NT2/D1 (cell line): ENCODE measurements at regions not wholly inside any gene's neighbourhood (a gene's known extent, or its start where the extent isn't known, plus 50 kb on each side); places are given as distances from the start of the nearest gene placed in this dataset.

Experiments used
- DNase-seq: peaks from one replicate; pipeline ENCODE4 v3.0.0-alpha.2; 2011; ENCODE audit warnings: low read depth, low spot score
- H3K27me3 ChIP-seq: 2 replicates; pipeline ENCODE4 v1.6.0; 2011; ENCODE audit warnings: mild to moderate bottlenecking; ENCODE audit not compliant: insufficient read length, insufficient read depth
- H3K36me3 ChIP-seq: 2 replicates; pipeline ENCODE4 v1.6.1; 2011; ENCODE audit warnings: mild to moderate bottlenecking, low read length, mixed read lengths; ENCODE audit not compliant: insufficient read depth, insufficient read length
- H3K4me1 ChIP-seq: 2 replicates; pipeline ENCODE4 v1.5.1; 2011; ENCODE audit not compliant: insufficient read depth, insufficient read length
- H3K4me3 ChIP-seq: 2 replicates; pipeline ENCODE4 v1.5.1; 2011; ENCODE audit warnings: low read depth; ENCODE audit not compliant: insufficient read length
- H3K9ac ChIP-seq: 2 replicates; pipeline ENCODE4 v1.6.0; 2011; ENCODE audit warnings: low read depth; ENCODE audit not compliant: insufficient read length
- H3K9me3 ChIP-seq: 2 replicates; pipeline ENCODE4 v1.5.1; 2011; ENCODE audit warnings: mild to moderate bottlenecking, low read length; ENCODE audit not compliant: insufficient read depth
- SUZ12 ChIP-seq: IDR thresholded peaks from 2 replicates; pipeline ENCODE4 v1.6.1; 2011; ENCODE audit not compliant: insufficient read length, insufficient read depth; ENCODE audit errors: extremely low read depth
- YY1 ChIP-seq: IDR thresholded peaks from 2 replicates; pipeline ENCODE4 v1.6.1; 2011; ENCODE audit not compliant: insufficient read length, insufficient read depth
- ZNF274 ChIP-seq: IDR thresholded peaks from 2 replicates; pipeline ENCODE4 v1.6.1; 2011; ENCODE audit warnings: mild to moderate bottlenecking, low read depth, low read length

- Histone ChIP-seq H3K4me1 (no peaks in the 10 kb centered on the region), H3K4me3 (no peak overlapping the region), H3K9me3 (no peaks in the 10 kb centered on the region), H3K9ac (no peak overlapping the region), H3K27me3 (no peaks in the 10 kb centered on the region), H3K36me3 (no peaks in the 10 kb centered on the region)
- TF ChIP-seq YY1 (no peak), SUZ12 (no peak), ZNF274 (no peak)
- no peak for DNase-seq
Measured at GRCh38 chr1:193850745-193851144, 664.3 kb upstream of the B3GALT2 start.

GRCh38 chr1:193846876-193847604, 660.6 kb upstream of the B3GALT2 start:
- H3K27me3 ChIP-seq: no peaks in the 10 kb centered on the region
- H3K9me3 ChIP-seq: no peaks in the 10 kb centered on the region
- DNase-seq: no peak
- H3K36me3 ChIP-seq: no peaks in the 10 kb centered on the region
- TF ChIP-seq SUZ12: no peak
- no peak for TF ChIP-seq YY1
- no peak for TF ChIP-seq ZNF274
- no peak overlapping the region for H3K9ac ChIP-seq
- no peak overlapping the region for H3K4me3 ChIP-seq
- no peaks in the 10 kb centered on the region for H3K4me1 ChIP-seq

- TF ChIP-seq ZNF274 (no peak), SUZ12 (no peak), YY1 (no peak)
- no peaks in the 10 kb centered on the region for H3K4me1 ChIP-seq
- no peak overlapping the region for H3K4me3 ChIP-seq
- no peaks in the 10 kb centered on the region for H3K36me3 ChIP-seq
- no peak for DNase-seq
- no peaks in the 10 kb centered on the region for H3K27me3 ChIP-seq
- no peak overlapping the region for H3K9ac ChIP-seq
- no peaks in the 10 kb centered on the region for H3K9me3 ChIP-seq
Measured at GRCh38 chr1:193846411-193846810, 660.0 kb upstream of the B3GALT2 start.

GRCh38 chr1:193841857-193842256, 655.4 kb upstream of the B3GALT2 start:
- Histone ChIP-seq H3K4me1 (no peaks in the 10 kb centered on the region), H3K27me3 (no peaks in the 10 kb centered on the region), H3K36me3 (no peaks in the 10 kb centered on the region), H3K4me3 (no peak overlapping the region), H3K9me3 (no peaks in the 10 kb centered on the region), H3K9ac (no peak overlapping the region)
- no peak for TF ChIP-seq SUZ12
- TF ChIP-seq ZNF274: no peak
- TF ChIP-seq YY1: no peak
- DNase-seq: no peak

GRCh38 chr1:193831465-193831864, 645.1 kb upstream of the B3GALT2 start:
- no peak for DNase-seq
- no peak overlapping the region for H3K4me3 ChIP-seq
- TF ChIP-seq SUZ12: no peak
- no peak for TF ChIP-seq ZNF274
- no peak for TF ChIP-seq YY1
- H3K4me1 ChIP-seq: no peaks in the 10 kb centered on the region
- H3K27me3 ChIP-seq: no peaks in the 10 kb centered on the region
- no peak overlapping the region for H3K9ac ChIP-seq
- H3K36me3 ChIP-seq: no peaks in the 10 kb centered on the region
- no peaks in the 10 kb centered on the region for H3K9me3 ChIP-seq

- H3K9ac ChIP-seq: no peak overlapping the region
Measured at GRCh38 chr1:193827516-193827915, 641.1 kb upstream of the B3GALT2 start.

GRCh38 chr1:193819376-193819775, 633.0 kb upstream of the B3GALT2 start:
- no peak for DNase-seq
- no peaks in the 10 kb centered on the region for H3K4me1 ChIP-seq
- TF ChIP-seq YY1 (no peak), ZNF274 (no peak), SUZ12 (no peak)
- no peaks in the 10 kb centered on the region for H3K27me3 ChIP-seq
- no peaks in the 10 kb centered on the region for H3K36me3 ChIP-seq
- no peak overlapping the region for H3K4me3 ChIP-seq
- H3K9ac ChIP-seq: no peak overlapping the region
- H3K9me3 ChIP-seq: no peaks in the 10 kb centered on the region

More at GRCh38 chr1:193827516-193827915, 641.1 kb upstream of the B3GALT2 start:
- no peaks in the 10 kb centered on the region for H3K9me3 ChIP-seq
- no peaks in the 10 kb centered on the region for H3K27me3 ChIP-seq
- H3K36me3 ChIP-seq: no peaks in the 10 kb centered on the region
- TF ChIP-seq ZNF274: no peak
- no peak for TF ChIP-seq SUZ12
- TF ChIP-seq YY1: no peak
- H3K4me3 ChIP-seq: no peak overlapping the region
- H3K4me1 ChIP-seq: no peaks in the 10 kb centered on the region
- DNase-seq: no peak
